Naive B cell (primary cell): ENCODE measurements at regions not wholly inside any gene's neighbourhood (a gene's known extent, or its start where the extent isn't known, plus 50 kb on each side); places are given as distances from the start of the nearest gene placed in this dataset.

Experiments
- ATAC-seq, 2 donors: fragments of 150-1000 bp; cut with Tn5 transposase; 2 replicates each; pipeline ENCODE4 v1.10.0; 2021; ENCODE audit warnings: low read depth in 2 of 2, mild to moderate bottlenecking in 2 of 2, moderate library complexity in 2 of 2
- DNase-seq: peaks from one replicate; pipeline ENCODE4 v3.0.0; 2022
- H3K27ac Mint-ChIP-seq, 6 donors: one replicate each; pipeline ENCODE4 v1.8.0; 2020 to 2022; ENCODE audit warnings: mild to moderate bottlenecking in 6 of 6, mixed read lengths in 6 of 6, moderate library complexity in 5 of 6, inconsistent platforms in 2 of 6
- H3K27me3 Mint-ChIP-seq, 3 donors: one replicate each; pipeline ENCODE4 v1.8.0; 2021 to 2022; ENCODE audit warnings: mixed read lengths in 3 of 3, mild to moderate bottlenecking in 1 of 3
- H3K36me3 Mint-ChIP-seq, 2 donors: one replicate each; pipeline ENCODE4 v1.8.0; 2020 to 2022; ENCODE audit warnings: mixed read lengths in 2 of 2, inconsistent platforms in 1 of 2, mild to moderate bottlenecking in 1 of 2
- H3K4me1 Mint-ChIP-seq, 3 donors: one replicate each; pipeline ENCODE4 v1.8.0; 2020 to 2022; ENCODE audit warnings: mixed read lengths in 3 of 3, inconsistent platforms in 1 of 3, mild to moderate bottlenecking in 1 of 3, moderate library complexity in 1 of 3
- H3K4me3 Mint-ChIP-seq, 8 donors: one replicate each; pipeline ENCODE4 v1.8.0; 2020 to 2022; ENCODE audit warnings: mild to moderate bottlenecking in 8 of 8, mixed read lengths in 8 of 8, moderate library complexity in 8 of 8, inconsistent platforms in 2 of 8
- H3K9me3 Mint-ChIP-seq, 7 donors: one replicate each; pipeline ENCODE4 v1.8.0; 2020 to 2022; ENCODE audit warnings: mixed read lengths in 7 of 7, mild to moderate bottlenecking in 5 of 7, inconsistent platforms in 2 of 7, moderate library complexity in 1 of 7

GRCh38 chr2:173539615-173540014, 184.9 kb downstream of the CDCA7 start:
- no peak for DNase-seq
- H3K27ac Mint-ChIP-seq = no peak overlapping the region
- H3K9me3 Mint-ChIP-seq = peaks cover 0 to 12% (median 0%) of the 10 kb centered on the region in 7 donors
- H3K36me3 Mint-ChIP-seq = no peaks in the 10 kb centered on the region
- no peaks in the 10 kb centered on the region for H3K4me1 Mint-ChIP-seq
- peaks cover 7 to 30% (median 12%) of the 10 kb centered on the region in 3 donors for H3K27me3 Mint-ChIP-seq
- no peak overlapping the region for H3K4me3 Mint-ChIP-seq
- no peak for ATAC-seq

GRCh38 chr2:173544641-173545363, 190.1 kb downstream of the CDCA7 start:
- no peak for DNase-seq
- H3K9me3 Mint-ChIP-seq = peaks cover 0 to 2% (median 0%) of the 10 kb centered on the region in 7 donors
- no peak overlapping the region for H3K4me3 Mint-ChIP-seq
- no peak overlapping the region for H3K27ac Mint-ChIP-seq
- no peak for ATAC-seq
- H3K4me1 Mint-ChIP-seq = no peaks in the 10 kb centered on the region
- no peaks in the 10 kb centered on the region for H3K36me3 Mint-ChIP-seq
- peaks cover 6 to 27% (median 13%) of the 10 kb centered on the region in 3 donors for H3K27me3 Mint-ChIP-seq

GRCh38 chr2:173545364-173545763, 190.7 kb downstream of the CDCA7 start:
- DNase-seq (no peak), ATAC-seq (no peak)
- no peaks in the 10 kb centered on the region for H3K4me1 Mint-ChIP-seq
- no peak overlapping the region for H3K4me3 Mint-ChIP-seq
- peaks cover 0 to 6% (median 0%) of the 10 kb centered on the region in 7 donors for H3K9me3 Mint-ChIP-seq
- peaks cover 6 to 27% (median 8%) of the 10 kb centered on the region in 3 donors for H3K27me3 Mint-ChIP-seq
- no peak overlapping the region for H3K27ac Mint-ChIP-seq
- H3K36me3 Mint-ChIP-seq = no peaks in the 10 kb centered on the region

GRCh38 chr2:173547499-173547898, 192.8 kb downstream of the CDCA7 start:
- DNase-seq = no peak
- peaks cover 0 to 7% (median 4%) of the 10 kb centered on the region in 7 donors for H3K9me3 Mint-ChIP-seq
- H3K4me3 Mint-ChIP-seq = no peak overlapping the region
- H3K27ac Mint-ChIP-seq = no peak overlapping the region
- H3K27me3 Mint-ChIP-seq = peaks cover 8 to 41% (median 12%) of the 10 kb centered on the region in 3 donors
- no peaks in the 10 kb centered on the region for H3K36me3 Mint-ChIP-seq
- no peaks in the 10 kb centered on the region for H3K4me1 Mint-ChIP-seq
- no peak for ATAC-seq

GRCh38 chr2:173550143-173550542, 195.5 kb downstream of the CDCA7 start:
- Mint-ChIP-seq H3K36me3 (no peaks in the 10 kb centered on the region), H3K4me1 (no peaks in the 10 kb centered on the region), H3K27ac (no peak overlapping the region), H3K9me3 (peaks cover 0 to 7% (median 4%) of the 10 kb centered on the region in 7 donors), H3K4me3 (no peak overlapping the region), H3K27me3 (peaks cover 14 to 52% (median 16%) of the 10 kb centered on the region in 3 donors)
- DNase-seq (no peak), ATAC-seq (no peak)

GRCh38 chr2:173552531-173552930, 197.9 kb downstream of the CDCA7 start:
- H3K4me3 Mint-ChIP-seq = no peak overlapping the region
- H3K9me3 Mint-ChIP-seq = peaks cover 0 to 7% (median 4%) of the 10 kb centered on the region in 7 donors
- no peak for ATAC-seq
- no peak for DNase-seq
- H3K27me3 Mint-ChIP-seq = peaks cover 22 to 50% (median 22%) of the 10 kb centered on the region in 3 donors
- no peaks in the 10 kb centered on the region for H3K36me3 Mint-ChIP-seq
- no peaks in the 10 kb centered on the region for H3K4me1 Mint-ChIP-seq
- H3K27ac Mint-ChIP-seq = no peak overlapping the region

- ATAC-seq (no peak), DNase-seq (no peak)
- Mint-ChIP-seq H3K27ac (no peak overlapping the region), H3K9me3 (peaks cover 0 to 7% (median 4%) of the 10 kb centered on the region in 7 donors), H3K4me3 (no peak overlapping the region), H3K4me1 (no peaks in the 10 kb centered on the region), H3K36me3 (no peaks in the 10 kb centered on the region), H3K27me3 (peaks cover 27 to 57% (median 28%) of the 10 kb centered on the region in 3 donors)
Measured at GRCh38 chr2:173553593-173553992, 198.9 kb downstream of the CDCA7 start.

GRCh38 chr2:173555833-173556232, 201.2 kb downstream of the CDCA7 start:
- H3K27ac Mint-ChIP-seq = no peak overlapping the region
- peaks cover 0 to 5% (median 0%) of the 10 kb centered on the region in 7 donors for H3K9me3 Mint-ChIP-seq
- no peak for ATAC-seq
- no peak for DNase-seq
- H3K4me3 Mint-ChIP-seq = no peak overlapping the region
- H3K36me3 Mint-ChIP-seq = no peaks in the 10 kb centered on the region
- H3K27me3 Mint-ChIP-seq = peaks cover 29 to 55% (median 39%) of the 10 kb centered on the region in 3 donors
- no peaks in the 10 kb centered on the region for H3K4me1 Mint-ChIP-seq

GRCh38 chr2:173556816-173557215, 202.1 kb downstream of the CDCA7 start:
- DNase-seq = no peak
- Mint-ChIP-seq H3K27ac (no peak overlapping the region), H3K4me3 (no peak overlapping the region), H3K9me3 (peaks cover 0 to 8% (median 0%) of the 10 kb centered on the region in 7 donors), H3K36me3 (no peaks in the 10 kb centered on the region), H3K27me3 (peaks cover 31 to 60% (median 47%) of the 10 kb centered on the region in 3 donors), H3K4me1 (no peaks in the 10 kb centered on the region)
- ATAC-seq = no peak

- Mint-ChIP-seq H3K27me3 (peaks cover 31 to 62% (median 53%) of the 10 kb centered on the region in 3 donors), H3K27ac (no peak overlapping the region), H3K4me1 (no peaks in the 10 kb centered on the region), H3K9me3 (peaks cover 0 to 8% (median 0%) of the 10 kb centered on the region in 7 donors), H3K36me3 (no peaks in the 10 kb centered on the region), H3K4me3 (no peak overlapping the region)
- ATAC-seq (no peak), DNase-seq (no peak)
Measured at GRCh38 chr2:173557497-173557896, 202.8 kb downstream of the CDCA7 start.

- Mint-ChIP-seq H3K27ac (no peak overlapping the region), H3K4me3 (no peak overlapping the region), H3K4me1 (peaks cover 4 to 8% (median 5%) of the 10 kb centered on the region in 3 donors), H3K27me3 (peaks cover 4 to 37% (median 7%) of the 10 kb centered on the region in 3 donors), H3K9me3 (peaks cover 0 to 12% (median 3%) of the 10 kb centered on the region in 7 donors), H3K36me3 (no peaks in the 10 kb centered on the region)
- no peak for DNase-seq
- no peak for ATAC-seq
Measured at GRCh38 chr2:173567493-173567892, 212.8 kb downstream of the CDCA7 start.

GRCh38 chr2:173568054-173568453, 213.4 kb downstream of the CDCA7 start:
- DNase-seq (no peak), ATAC-seq (no peak)
- Mint-ChIP-seq H3K27ac (no peak overlapping the region), H3K9me3 (peaks cover 0 to 12% (median 3%) of the 10 kb centered on the region in 7 donors), H3K27me3 (peaks cover 1 to 32% (median 4%) of the 10 kb centered on the region in 3 donors), H3K4me3 (no peak overlapping the region), H3K4me1 (peaks cover 4 to 8% (median 5%) of the 10 kb centered on the region in 3 donors), H3K36me3 (no peaks in the 10 kb centered on the region)

GRCh38 chr2:173571021-173571821, 216.5 kb downstream of the CDCA7 start:
- Mint-ChIP-seq H3K9me3 (peaks cover 0 to 5% (median 0%) of the 10 kb centered on the region in 7 donors), H3K36me3 (peaks cover 5 to 7% of the 10 kb centered on the region in 2 donors), H3K27me3 (peaks cover 0 to 10% (median 4%) of the 10 kb centered on the region in 3 donors), H3K4me3 (peak overlapping the region in 1 of 8 donors; percentile 2), H3K4me1 (peaks cover 4 to 8% (median 5%) of the 10 kb centered on the region in 3 donors), H3K27ac (peak overlapping the region in 2 of 6 donors; percentile 0 to 56)
- no peak for DNase-seq
- ATAC-seq = no peak
